Peyer's patch (tissue), 4 donors: ENCODE measurements at regions not wholly inside any gene's neighbourhood (a gene's known extent, or its start where the extent isn't known, plus 50 kb on each side); places are given as distances from the start of the nearest gene placed in this dataset.

Source experiments
- DNase-seq, 3 donors: peaks; one replicate each; pipeline ENCODE4 v3.0.0-alpha.2; 2017 to 2019
- H3K27ac ChIP-seq, 4 donors: fragments of 200-600 bp; sonication (generic); one replicate each; pipeline ENCODE4 v1.5.1; 2016 to 2019
- H3K27me3 ChIP-seq, 2 donors: fragments of 200-600 bp; sonication (generic); one replicate each; pipeline ENCODE4 v1.5.1; 2019
- H3K36me3 ChIP-seq, 3 donors: fragments of 200-600 bp; sonication (generic); one replicate each; pipeline ENCODE4 v1.5.1; 2016 to 2019
- H3K4me1 ChIP-seq, 4 donors: fragments of 200-600 bp; sonication (generic); one replicate each; pipeline ENCODE4 v1.5.1; 2016 to 2019
- H3K4me3 ChIP-seq, 4 donors: fragments of 200-600 bp; sonication (generic); 1 replicate in 3 of 4; 2 replicates in 1 of 4; pipeline ENCODE4 v1.5.1; 2016 to 2019; ENCODE audit warnings: mild to moderate bottlenecking in 1 of 4
- H3K9me3 ChIP-seq, 4 donors: fragments of 200-600 bp; sonication (generic); one replicate each; pipeline ENCODE4 v1.5.1; 2016 to 2019; ENCODE audit warnings: mild to moderate bottlenecking in 1 of 4
- CTCF ChIP-seq, 6 experiments: fragments of 450-650 bp in 4 of 6; fragments of 200-600 bp in 2 of 6; sonication (generic) in 1 of 6; IDR thresholded peaks; one replicate each; pipeline ENCODE4 v1.5.1; 2017 to 2019; ENCODE audit warnings: antibody characterized with exemption in 6 of 6, mild to moderate bottlenecking in 3 of 6, moderate library complexity in 1 of 6
- POLR2A ChIP-seq, 2 donors: fragments of 450-650 bp; IDR thresholded peaks; one replicate each; pipeline ENCODE4 v1.5.1; 2017; ENCODE audit warnings: antibody characterized with exemption in 2 of 2, mild to moderate bottlenecking in 2 of 2, moderate library complexity in 2 of 2

- TF ChIP-seq POLR2A (IDR thresholded peaks at IDR 0.05) (no peak), CTCF (IDR thresholded peaks at IDR 0.05) (no peak)
- H3K36me3 ChIP-seq = no peaks in the 10 kb centered on the region
Measured at GRCh38 chr18:2144811-2145210, 426.5 kb downstream of the METTL4 start.

DNA sequence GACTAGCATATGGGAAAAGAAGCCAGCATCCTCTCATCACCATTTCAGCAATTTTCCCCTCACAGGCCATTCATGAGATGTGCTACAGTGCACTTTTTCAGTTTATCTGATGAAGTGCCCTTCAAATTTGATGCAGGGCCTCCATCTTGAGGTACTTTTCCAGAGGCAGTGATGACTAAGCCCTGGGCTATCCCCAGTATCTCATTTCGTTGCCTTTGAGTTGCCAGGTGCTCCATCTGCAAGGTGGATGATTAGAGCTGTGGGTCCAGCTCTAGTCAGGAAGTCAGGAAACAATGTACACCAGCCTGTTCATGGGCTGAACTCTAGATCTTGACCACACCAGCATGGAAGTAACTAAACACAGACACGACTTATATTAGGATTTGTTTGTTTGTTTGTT lies 425.2 kb downstream of the METTL4 start:
- Histone ChIP-seq H3K4me1 (no peaks in the 10 kb centered on the region), H3K27me3 (no peaks in the 10 kb centered on the region), H3K9me3 (no peaks in the 10 kb centered on the region), H3K36me3 (no peaks in the 10 kb centered on the region), H3K27ac (no peak overlapping the region), H3K4me3 (no peak overlapping the region)
- DNase-seq = no peak
- TF ChIP-seq POLR2A (IDR thresholded peaks at IDR 0.05) (no peak), CTCF (IDR thresholded peaks at IDR 0.05) (no peak)

More at GRCh38 chr18:2144811-2145210, 426.5 kb downstream of the METTL4 start:
- H3K9me3 ChIP-seq = no peaks in the 10 kb centered on the region
- no peaks in the 10 kb centered on the region for H3K4me1 ChIP-seq
- H3K4me3 ChIP-seq = no peak overlapping the region
- H3K27me3 ChIP-seq = no peaks in the 10 kb centered on the region
- H3K27ac ChIP-seq = no peak overlapping the region
- DNase-seq = no peak

- no peak overlapping the region for H3K27ac ChIP-seq
- no peaks in the 10 kb centered on the region for H3K9me3 ChIP-seq
- DNase-seq = no peak
- H3K4me1 ChIP-seq = no peaks in the 10 kb centered on the region
- no peak overlapping the region for H3K4me3 ChIP-seq
- TF ChIP-seq CTCF (IDR thresholded peaks at IDR 0.05) (no peak), POLR2A (IDR thresholded peaks at IDR 0.05) (no peak)
- no peaks in the 10 kb centered on the region for H3K27me3 ChIP-seq
- H3K36me3 ChIP-seq = no peaks in the 10 kb centered on the region
Measured at GRCh38 chr18:2146754-2147153, 424.6 kb downstream of the METTL4 start.

DNA sequence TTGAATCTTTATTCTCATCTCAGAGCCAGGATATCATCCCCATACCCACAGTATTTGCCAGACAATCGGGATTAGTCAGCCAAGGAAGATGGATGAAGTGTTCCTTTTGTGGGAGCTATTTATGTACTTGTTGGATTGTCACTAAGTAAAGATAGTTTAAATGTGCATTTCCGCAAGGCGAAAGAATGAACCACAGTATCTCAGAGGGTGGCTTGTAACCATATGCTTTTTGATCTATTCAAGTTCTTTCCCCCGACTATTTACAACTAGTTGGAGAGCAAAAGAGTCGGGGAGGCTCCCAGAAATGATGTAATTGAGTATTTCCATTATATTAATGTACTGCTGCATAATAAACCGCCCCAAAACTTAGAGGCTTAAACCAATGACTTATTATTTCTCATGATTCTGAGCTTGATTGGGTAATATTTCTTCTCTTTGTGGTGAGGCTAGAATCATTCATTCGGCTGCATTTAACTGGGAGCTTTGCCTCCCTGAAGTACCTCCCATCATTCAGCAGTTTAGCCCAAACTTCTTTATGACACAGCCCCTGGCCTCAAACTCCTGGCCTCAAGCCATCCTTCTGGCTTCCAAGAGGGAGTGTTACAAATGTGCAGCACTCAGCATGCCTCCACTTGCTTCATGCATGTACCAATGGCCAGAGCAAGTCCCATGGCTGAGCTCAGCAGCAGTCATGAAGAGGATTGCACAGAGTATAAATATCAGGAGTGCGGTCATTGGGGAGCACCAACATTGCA lies 423.7 kb downstream of the METTL4 start:
- Histone ChIP-seq H3K4me1 (no peaks in the 10 kb centered on the region), H3K36me3 (no peaks in the 10 kb centered on the region), H3K27me3 (no peaks in the 10 kb centered on the region), H3K27ac (no peak overlapping the region), H3K4me3 (no peak overlapping the region), H3K9me3 (no peaks in the 10 kb centered on the region)
- no peak for DNase-seq
- TF ChIP-seq POLR2A (IDR thresholded peaks at IDR 0.05) = no peak
- no peak for TF ChIP-seq CTCF (IDR thresholded peaks at IDR 0.05)

DNA sequence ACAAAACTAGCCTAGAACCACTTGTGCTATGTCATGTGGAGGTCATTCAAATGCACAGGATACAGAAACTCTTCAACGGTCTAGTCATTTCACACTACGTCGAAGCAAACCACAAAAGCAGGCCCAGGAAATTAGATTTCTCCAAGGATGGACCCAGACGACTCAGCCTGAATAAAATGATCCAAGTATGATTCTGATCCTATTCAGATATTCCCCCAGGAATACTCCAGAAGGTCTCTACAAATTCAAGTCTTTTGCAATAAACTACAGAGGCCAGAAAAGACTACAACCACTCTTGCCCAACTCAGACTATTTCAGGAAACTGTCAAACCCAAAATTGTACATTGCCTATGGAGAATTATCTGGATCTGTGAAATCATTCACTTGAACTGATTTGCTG lies 422.5 kb downstream of the METTL4 start:
- Histone ChIP-seq H3K27ac (no peak overlapping the region), H3K36me3 (no peaks in the 10 kb centered on the region), H3K9me3 (no peaks in the 10 kb centered on the region), H3K4me1 (no peaks in the 10 kb centered on the region), H3K27me3 (no peaks in the 10 kb centered on the region), H3K4me3 (no peak overlapping the region)
- DNase-seq = no peak
- TF ChIP-seq CTCF (IDR thresholded peaks at IDR 0.05) (no peak), POLR2A (IDR thresholded peaks at IDR 0.05) (no peak)
